Calu3 (cell line): ENCODE measurements at regions not wholly inside any gene's neighbourhood (a gene's known extent, or its start where the extent isn't known, plus 50 kb on each side); places are given as distances from the start of the nearest gene placed in this dataset.

Experiments
- BruUV-seq: library from RNA; stranded (reverse); fragments of 400-500 nt; replicated peaks from 2 replicates; lab custom pipeline; 2021; lab: Mats Ljungman, UMichigan
- CTCF ChIA-PET: fragments of 300-600 bp; sonication (Branson Sonifier 250); formaldehyde crosslinking; loops from one replicate; lab custom pipeline; 2022; ENCODE audit warnings: antibody characterized with exemption; lab: Charles Lee
- DNase-seq: peaks from one replicate; pipeline ENCODE4 v3.0.0; 2022
- H3K27ac Mint-ChIP-seq: one replicate; pipeline ENCODE4 v1.8.0; 2022; ENCODE audit warnings: mixed read lengths; ENCODE audit not compliant: unreplicated experiment
- H3K27me3 Mint-ChIP-seq: one replicate; pipeline ENCODE4 v1.8.0; 2022; ENCODE audit warnings: mixed read lengths; ENCODE audit not compliant: unreplicated experiment
- H3K36me3 Mint-ChIP-seq: one replicate; pipeline ENCODE4 v1.8.0; 2022; ENCODE audit warnings: mild to moderate bottlenecking, moderate library complexity, mixed read lengths; ENCODE audit not compliant: insufficient read depth, unreplicated experiment
- H3K4me1 Mint-ChIP-seq: one replicate; pipeline ENCODE4 v1.8.0; 2022; ENCODE audit warnings: mild to moderate bottlenecking, low read depth, mixed read lengths; ENCODE audit not compliant: unreplicated experiment
- H3K4me3 Mint-ChIP-seq: one replicate; pipeline ENCODE4 v1.8.0; 2022; ENCODE audit warnings: mild to moderate bottlenecking, low read depth, moderate library complexity, mixed read lengths; ENCODE audit not compliant: unreplicated experiment
- H3K9me3 Mint-ChIP-seq: one replicate; pipeline ENCODE4 v1.8.0; 2022; ENCODE audit warnings: low read depth, mixed read lengths; ENCODE audit not compliant: unreplicated experiment
- CTCF ChIP-seq: fragments of 200-600 bp; IDR thresholded peaks from one replicate; pipeline ENCODE4 v1.8.0; 2022; ENCODE audit warnings: antibody characterized with exemption; ENCODE audit not compliant: unreplicated experiment
- intact Hi-C: fragments of 100-400 bp; cut with micrococcal nuclease; formaldehyde crosslinking; loops from one replicate; pipeline ENCODE4 v1.10.0; 2022; ENCODE audit not compliant: unreplicated experiment

- Mint-ChIP-seq H3K27me3 (no peaks in the 10 kb centered on the region), H3K9me3 (no peaks in the 10 kb centered on the region), H3K36me3 (no peaks in the 10 kb centered on the region), H3K27ac (no peak overlapping the region), H3K4me1 (peaks cover 57% of the 10 kb centered on the region), H3K4me3 (no peak overlapping the region)
- CTCF ChIA-PET: no interaction called here
- BruUV-seq: no TSS peak
- intact Hi-C loops: no loop called here
- no peak for DNase-seq
- TF ChIP-seq CTCF: no peak
Observed at GRCh38 chr3:159792070-159792469, 196.6 kb upstream of the IL12A start.

- TF ChIP-seq CTCF: no peak
- H3K36me3 Mint-ChIP-seq: no peaks in the 10 kb centered on the region
- no peak overlapping the region for H3K4me3 Mint-ChIP-seq
- no TSS peak for BruUV-seq
- CTCF ChIA-PET: no interaction called here
- H3K27ac Mint-ChIP-seq: no peak overlapping the region
- intact Hi-C loops: no loop called here
- DNase-seq: no peak
- H3K9me3 Mint-ChIP-seq: no peaks in the 10 kb centered on the region
- H3K27me3 Mint-ChIP-seq: no peaks in the 10 kb centered on the region
- H3K4me1 Mint-ChIP-seq: peaks cover 52% of the 10 kb centered on the region
Observed at GRCh38 chr3:159795042-159795441, 193.6 kb upstream of the IL12A start.

GRCh38 chr3:159795681-159796175 lies 192.9 kb upstream of the IL12A start:
- no peaks in the 10 kb centered on the region for H3K36me3 Mint-ChIP-seq
- BruUV-seq: no TSS peak
- H3K9me3 Mint-ChIP-seq: no peaks in the 10 kb centered on the region
- no peaks in the 10 kb centered on the region for H3K27me3 Mint-ChIP-seq
- H3K27ac Mint-ChIP-seq: peak overlapping the region; percentile 3
- peaks cover 55% of the 10 kb centered on the region for H3K4me1 Mint-ChIP-seq
- DNase-seq: no peak
- CTCF ChIA-PET: no interaction called here
- intact Hi-C loops: no loop called here
- no peak for TF ChIP-seq CTCF
- no peak overlapping the region for H3K4me3 Mint-ChIP-seq

- no peak for TF ChIP-seq CTCF
- BruUV-seq: no TSS peak
- H3K4me1 Mint-ChIP-seq: peaks cover 50% of the 10 kb centered on the region
- no peaks in the 10 kb centered on the region for H3K9me3 Mint-ChIP-seq
- peak overlapping the region; percentile 3 for H3K27ac Mint-ChIP-seq
- no peak overlapping the region for H3K4me3 Mint-ChIP-seq
- CTCF ChIA-PET: interaction anchor here (1.0 to 1.4 kb wide), 2 partner anchors 9 to 58 kb away, joined by 3 to 5 read pairs; no protein-coding TSS in a partner anchor
- H3K36me3 Mint-ChIP-seq: no peaks in the 10 kb centered on the region
- DNase-seq: no peak
- no peaks in the 10 kb centered on the region for H3K27me3 Mint-ChIP-seq
- intact Hi-C loops: no loop called here
Observed at GRCh38 chr3:159796226-159796625, 192.4 kb upstream of the IL12A start.
